ENCODE measurements at regions not wholly inside any gene's neighbourhood (a gene's known extent, or its start where the extent isn't known, plus 50 kb on each side); places are given as distances from the start of the nearest gene placed in this dataset.

GRCh38 chr17:70365091-70365583, 195.8 kb downstream of the KCNJ2 start:
- ATAC-seq (no peak), DNase-seq (ENCODE audit: low read depth in 1 of 2, low spot score in 1 of 2) (no peak), FAIRE-seq (no peak)
- ChIA-PET CTCF (no interaction called here), POLR2A (no interaction called here)
- no peak overlapping the region for H3K27ac ChIP-seq
- H3K9me3 ChIP-seq, result no peaks in the 10 kb centered on the region
- H3K4me1 ChIP-seq, result no peaks in the 10 kb centered on the region
- H3K4me2 ChIP-seq, result no peak overlapping the region
- no peak for TF ChIP-seq ATOH8 (CRISPR knock-in tag; IDR thresholded peaks at IDR 0.05; ENCODE audit: low read depth)
- TF ChIP-seq MAZ (IDR thresholded peaks at IDR 0.05; ENCODE audit: borderline replicate concordance, low read depth, low read length), result no peak
- no peak for TF ChIP-seq HES2 (IDR thresholded peaks at IDR 0.05)
- TF ChIP-seq NR3C1 (IDR thresholded peaks at IDR 0.05), result no peak
- no peak for TF ChIP-seq FOSL2 (IDR thresholded peaks at IDR 0.05)
- TF ChIP-seq FOSL2 (CRISPR knock-in tag; IDR thresholded peaks at IDR 0.05), result no peak
- no peak for TF ChIP-seq HOXA7 (CRISPR knock-in tag; IDR thresholded peaks at IDR 0.05)
- no peak for TF ChIP-seq EP300 (IDR thresholded peaks at IDR 0.05)
- TF ChIP-seq REST (IDR thresholded peaks at IDR 0.05), result no peak
- TF ChIP-seq POLR2A (IDR thresholded peaks at IDR 0.05; ENCODE audit: low read length), result no peak
- TF ChIP-seq POLR2AphosphoS2 (conservative IDR thresholded peaks at IDR 0.05; ENCODE audit: low read length), result no peak
- TF ChIP-seq HDAC2 (IDR thresholded peaks at IDR 0.05), result no peak
- 13% methylated on average over 2 of the region's 2 CpGs for WGBS (ENCODE audit: missing lambda C conversion rate)
- no peak overlapping the region for H3K4me3 ChIP-seq

- CTCF ChIA-PET, result no interaction called here
- DNase-seq (ENCODE audit: low read depth in 1 of 2, low spot score in 1 of 2) (no peak), ATAC-seq (no peak), FAIRE-seq (no peak)
- TF ChIP-seq CEBPB (IDR thresholded peaks at IDR 0.05) (no peak), HES2 (IDR thresholded peaks at IDR 0.05) (no peak), REST (IDR thresholded peaks at IDR 0.05) (no peak), BHLHE40 (IDR thresholded peaks at IDR 0.05; ENCODE audit: low read depth, low read length) (no peak), CBX8 (IDR thresholded peaks at IDR 0.05) (no peak), FOSL2 (IDR thresholded peaks at IDR 0.05) (no peak), FOSL2 (CRISPR knock-in tag; IDR thresholded peaks at IDR 0.05) (no peak), ESRRA (IDR thresholded peaks at IDR 0.05; ENCODE audit: borderline replicate concordance, low read length) (no peak), HEYL (CRISPR knock-in tag; IDR thresholded peaks at IDR 0.05) (no peak), JUNB (IDR thresholded peaks at IDR 0.05) (no peak), ELK1 (IDR thresholded peaks at IDR 0.05; ENCODE audit: low read depth, low read length) (no peak), CHD4 (IDR thresholded peaks at IDR 0.05; ENCODE audit: borderline replicate concordance) (no peak), RAD21 (conservative IDR thresholded peaks at IDR 0.05 in 1 of 2, IDR thresholded peaks at IDR 0.05 in 1 of 2) (no peak), ATOH8 (CRISPR knock-in tag; IDR thresholded peaks at IDR 0.05; ENCODE audit: low read depth) (no peak), POLR2AphosphoS2 (conservative IDR thresholded peaks at IDR 0.05; ENCODE audit: low read length) (no peak), HOXA7 (CRISPR knock-in tag; IDR thresholded peaks at IDR 0.05) (no peak), JUN (IDR thresholded peaks at IDR 0.05) (no peak), CBX2 (IDR thresholded peaks at IDR 0.05; ENCODE audit: borderline replicate concordance, low read depth) (no peak), BCL3 (IDR thresholded peaks at IDR 0.05) (no peak), TFCP2L1 (CRISPR knock-in tag; IDR thresholded peaks at IDR 0.05) (no peak), EP300 (IDR thresholded peaks at IDR 0.05) (no peak)
- Histone ChIP-seq H3K4me2 (no peak overlapping the region), H3K4me3 (no peak overlapping the region), H3K27ac (no peak overlapping the region), H3K4me1 (no peaks in the 10 kb centered on the region), H3K9me3 (no peaks in the 10 kb centered on the region)
- POLR2A ChIA-PET, result no interaction called here
Measured at GRCh38 chr17:70366386-70366785, 197.1 kb downstream of the KCNJ2 start.
